ENCODE measurements at regions not wholly inside any gene's neighbourhood (a gene's known extent, or its start where the extent isn't known, plus 50 kb on each side); places are given as distances from the start of the nearest gene placed in this dataset.

DNA sequence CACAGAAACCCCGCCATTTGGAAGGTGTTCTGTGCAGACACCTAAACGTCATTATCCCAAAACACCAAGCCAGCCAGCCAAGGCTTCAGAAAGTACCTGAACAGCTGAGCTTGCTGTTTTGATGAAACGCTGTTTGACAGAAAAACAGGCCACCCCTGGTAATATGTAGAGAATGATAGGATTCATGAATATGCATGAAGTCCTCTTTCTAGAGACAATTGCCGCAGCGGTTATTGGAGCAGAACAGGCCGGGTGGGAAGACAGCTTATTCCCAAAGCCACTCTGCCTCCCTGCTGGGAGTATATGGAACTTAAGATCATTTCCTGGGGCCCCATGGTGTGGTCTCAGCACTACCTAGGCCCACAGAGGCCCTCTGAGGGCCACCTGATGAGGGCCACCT, 229.5 kb downstream of the UQCRFS1 start:
- no peaks in the 10 kb centered on the region for H3K27me3 ChIP-seq
- TF ChIP-seq POLR2A (IDR thresholded peaks at IDR 0.05) (no peak), EP300 (IDR thresholded peaks at IDR 0.05) (no peak)
- TF ChIP-seq, protein P1, sequence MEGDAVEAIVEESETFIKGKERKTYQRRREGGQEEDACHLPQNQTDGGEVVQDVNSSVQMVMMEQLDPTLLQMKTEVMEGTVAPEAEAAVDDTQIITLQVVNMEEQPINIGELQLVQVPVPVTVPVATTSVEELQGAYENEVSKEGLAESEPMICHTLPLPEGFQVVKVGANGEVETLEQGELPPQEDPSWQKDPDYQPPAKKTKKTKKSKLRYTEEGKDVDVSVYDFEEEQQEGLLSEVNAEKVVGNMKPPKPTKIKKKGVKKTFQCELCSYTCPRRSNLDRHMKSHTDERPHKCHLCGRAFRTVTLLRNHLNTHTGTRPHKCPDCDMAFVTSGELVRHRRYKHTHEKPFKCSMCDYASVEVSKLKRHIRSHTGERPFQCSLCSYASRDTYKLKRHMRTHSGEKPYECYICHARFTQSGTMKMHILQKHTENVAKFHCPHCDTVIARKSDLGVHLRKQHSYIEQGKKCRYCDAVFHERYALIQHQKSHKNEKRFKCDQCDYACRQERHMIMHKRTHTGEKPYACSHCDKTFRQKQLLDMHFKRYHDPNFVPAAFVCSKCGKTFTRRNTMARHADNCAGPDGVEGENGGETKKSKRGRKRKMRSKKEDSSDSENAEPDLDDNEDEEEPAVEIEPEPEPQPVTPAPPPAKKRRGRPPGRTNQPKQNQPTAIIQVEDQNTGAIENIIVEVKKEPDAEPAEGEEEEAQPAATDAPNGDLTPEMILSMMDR (IDR thresholded peaks at IDR 0.05): no peak
- no peaks in the 10 kb centered on the region for H3K36me3 ChIP-seq
- intact Hi-C loops (cut with DNase I): no loop called here
- 73 to 82% (median 77%) methylated on average over 6 of the region's 6 CpGs for WGBS, 3 donors
- DNase-seq: no peak
- H3K4me3 ChIP-seq: no peak overlapping the region
- H3K9me3 ChIP-seq: no peaks in the 10 kb centered on the region
- H3K4me1 ChIP-seq (ENCODE audit: insufficient read depth): no peaks in the 10 kb centered on the region
- no peak overlapping the region for H3K27ac ChIP-seq

DNA sequence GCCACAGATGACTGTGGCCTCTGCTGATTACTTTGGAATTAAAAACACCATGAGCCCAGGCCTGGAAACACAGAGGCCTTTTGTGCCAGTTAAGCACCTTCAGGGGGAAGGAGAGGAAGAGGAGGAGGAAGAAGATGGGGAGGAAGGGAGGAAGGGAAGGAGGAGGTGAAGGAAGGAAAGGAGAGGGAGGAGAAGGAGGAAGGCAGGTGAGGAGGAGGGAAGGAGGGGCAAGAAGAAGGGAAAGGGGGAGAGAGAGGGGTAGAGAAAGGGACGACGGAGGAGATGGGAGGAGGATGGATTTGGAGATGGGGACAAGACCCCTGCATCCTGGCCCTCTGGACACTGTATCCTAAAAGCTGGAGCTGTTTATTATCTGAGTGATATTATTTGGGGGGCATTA, 231.0 kb downstream of the UQCRFS1 start:
- intact Hi-C loops (cut with DNase I): no loop called here
- Histone ChIP-seq H3K27ac (no peak overlapping the region), H3K4me1 (ENCODE audit: insufficient read depth) (no peaks in the 10 kb centered on the region), H3K36me3 (no peaks in the 10 kb centered on the region), H3K27me3 (no peaks in the 10 kb centered on the region), H3K4me3 (no peak overlapping the region), H3K9me3 (no peaks in the 10 kb centered on the region)
- no peak for DNase-seq
- 84 to 92% (median 89%) methylated on average over 2 of the region's 2 CpGs for WGBS, 3 donors
- TF ChIP-seq POLR2A (IDR thresholded peaks at IDR 0.05) (no peak), EP300 (IDR thresholded peaks at IDR 0.05) (no peak)

DNA sequence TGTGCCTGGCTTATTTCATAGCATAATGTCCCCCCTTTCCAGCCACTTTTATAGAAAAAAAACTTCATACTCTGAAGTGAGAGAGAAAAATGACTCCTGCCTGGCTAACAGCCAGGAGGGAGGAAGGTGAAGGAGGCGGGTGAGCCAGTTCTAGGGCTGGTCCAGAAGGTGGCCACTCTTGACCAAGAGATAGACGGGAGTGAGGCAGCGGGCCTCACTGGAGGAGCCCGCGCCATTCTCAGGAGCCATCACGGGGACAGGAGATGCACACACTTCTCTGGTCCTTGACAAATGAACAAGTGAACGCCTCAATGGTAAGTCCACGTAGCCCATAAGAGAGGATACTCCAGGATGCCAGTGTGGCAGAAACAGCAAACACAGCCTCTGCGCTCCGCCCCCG, 231.4 kb downstream of the UQCRFS1 start:
- intact Hi-C loops (cut with DNase I): no loop called here
- Histone ChIP-seq H3K9me3 (no peaks in the 10 kb centered on the region), H3K36me3 (no peaks in the 10 kb centered on the region), H3K27ac (no peak overlapping the region), H3K4me1 (ENCODE audit: insufficient read depth) (no peaks in the 10 kb centered on the region), H3K27me3 (no peaks in the 10 kb centered on the region), H3K4me3 (no peak overlapping the region)
- 68 to 77% (median 70%) methylated on average over 11 of the region's 11 CpGs for WGBS, 3 donors
- no peak for TF ChIP-seq EP300 (IDR thresholded peaks at IDR 0.05)
- TF ChIP-seq, protein P1 (IDR thresholded peaks at IDR 0.05): no peak
- TF ChIP-seq POLR2A (IDR thresholded peaks at IDR 0.05): no peak
- DNase-seq: no peak

DNA sequence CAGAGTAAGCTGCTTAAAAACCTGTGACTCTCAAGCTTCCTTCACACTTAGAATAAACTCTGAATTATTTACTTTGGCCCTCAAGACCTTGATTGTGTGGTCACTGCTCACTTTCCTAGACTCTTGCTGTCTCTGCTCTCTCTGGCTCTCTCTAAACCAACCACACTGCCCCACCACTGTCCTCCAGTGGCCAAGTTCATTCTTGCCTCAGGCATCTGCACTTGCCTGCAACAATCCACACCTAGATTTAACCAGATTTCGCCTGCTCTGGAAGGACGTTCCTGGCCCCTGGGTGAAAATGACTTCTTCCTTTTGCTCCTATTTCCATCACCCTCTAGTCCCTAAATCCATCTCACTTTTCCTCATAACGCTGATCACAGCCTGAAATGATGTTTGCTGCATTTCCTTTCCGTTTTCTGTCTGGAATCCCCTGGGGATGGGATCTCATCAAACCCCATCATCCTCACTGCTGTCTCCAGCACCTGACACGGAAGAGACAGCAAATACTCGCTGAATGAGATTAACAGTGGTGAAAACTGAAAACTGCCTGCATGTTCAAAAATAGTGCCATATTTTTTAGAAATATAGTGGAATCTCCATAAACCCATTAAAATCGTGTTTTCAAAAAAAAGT, 232.6 kb downstream of the UQCRFS1 start:
- no peaks in the 10 kb centered on the region for H3K36me3 ChIP-seq
- H3K4me3 ChIP-seq: no peak overlapping the region
- DNase-seq: no peak
- H3K9me3 ChIP-seq: no peaks in the 10 kb centered on the region
- H3K27ac ChIP-seq: no peak overlapping the region
- intact Hi-C loops (cut with DNase I): no loop called here
- no peaks in the 10 kb centered on the region for H3K4me1 ChIP-seq (ENCODE audit: insufficient read depth)
- TF ChIP-seq EP300 (IDR thresholded peaks at IDR 0.05) (no peak), POLR2A (IDR thresholded peaks at IDR 0.05) (no peak)
- TF ChIP-seq, protein P1 (IDR thresholded peaks at IDR 0.05): no peak
- WGBS, 3 donors: 63 to 70% (median 64%) methylated on average over 7 of the region's 7 CpGs
- no peaks in the 10 kb centered on the region for H3K27me3 ChIP-seq

DNA sequence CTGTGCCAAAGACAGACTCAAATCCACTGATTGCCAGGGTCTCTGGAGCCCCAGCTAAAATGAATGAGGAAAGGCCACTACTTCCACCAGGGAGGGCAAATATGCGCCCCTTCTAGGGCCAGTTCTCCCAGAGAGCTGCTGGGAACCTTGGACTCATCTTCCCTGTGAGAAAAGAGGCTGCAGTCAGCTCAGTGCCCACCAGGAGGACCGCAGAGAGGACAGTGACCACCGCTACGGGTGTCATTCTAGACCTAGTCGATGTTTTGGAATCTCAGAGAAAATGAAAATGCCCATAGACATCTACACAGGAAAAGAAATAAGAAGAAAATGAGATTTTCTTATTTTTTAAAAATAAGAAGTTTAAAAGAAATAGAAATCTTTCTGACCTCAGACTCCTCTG, 235.1 kb downstream of the UQCRFS1 start:
- Histone ChIP-seq H3K4me1 (ENCODE audit: insufficient read depth) (no peaks in the 10 kb centered on the region), H3K27ac (no peak overlapping the region), H3K27me3 (no peaks in the 10 kb centered on the region), H3K4me3 (no peak overlapping the region), H3K9me3 (no peaks in the 10 kb centered on the region), H3K36me3 (no peaks in the 10 kb centered on the region)
- no peak for DNase-seq
- intact Hi-C loops (cut with DNase I): no loop called here
- 83 to 86% (median 85%) methylated on average over 5 of the region's 5 CpGs for WGBS, 3 donors
- TF ChIP-seq POLR2A (IDR thresholded peaks at IDR 0.05) (no peak), EP300 (IDR thresholded peaks at IDR 0.05) (no peak)
- TF ChIP-seq, protein P1 (IDR thresholded peaks at IDR 0.05): no peak
